ENCODE measurements at regions not wholly inside any gene's neighbourhood (a gene's known extent, or its start where the extent isn't known, plus 50 kb on each side); places are given as distances from the start of the nearest gene placed in this dataset.

- TF ChIP-seq CTCF (IDR thresholded peaks at IDR 0.05; ENCODE audit: low read length) (no peak), EZH2 (optimal IDR thresholded peaks at IDR 0.05; ENCODE audit: low read depth, low read length) (no peak), EZH2phosphoT487 (IDR thresholded peaks at IDR 0.05; ENCODE audit: low read length) (no peak)
Observed at GRCh38 chr22:47933226-47933625, 1170.8 kb downstream of the TBC1D22A start.

Data from MM.1S (cell line).